Right ventricle myocardium superior (tissue), 1 donor: ENCODE measurements at regions not wholly inside any gene's neighbourhood (a gene's known extent, or its start where the extent isn't known, plus 50 kb on each side); places are given as distances from the start of the nearest gene placed in this dataset.

Experiments used
- ATAC-seq: fragments of 200-7000 bp; cut with Tn5 transposase; one replicate; pipeline ENCODE4 v1.9.1; 2020; ENCODE audit warnings: mild to moderate bottlenecking; ENCODE audit not compliant: poor library complexity
- DNase-seq: peaks from one replicate; pipeline ENCODE4 v3.0.0-alpha.2; 2020
- intact Hi-C: fragments of 100-400 bp; cut with DNase I; formaldehyde crosslinking; loops from one replicate; pipeline ENCODE4 v1.11.2; 2022
- donor health status: DM: no; HTN: yes; CAD: no; lungs with severe emphysema.

- ATAC-seq (no peak), DNase-seq (no peak)
- intact Hi-C loops: no loop called here
Observed at GRCh38 chr4:8939160-8939839, 67.7 kb upstream of the HMX1 start.

GRCh38 chr4:8938623-8939022 lies 67.0 kb upstream of the HMX1 start:
- DNase-seq (no peak), ATAC-seq (no peak)
- intact Hi-C loops: no loop called here

- ATAC-seq: no peak
- intact Hi-C loops: no loop called here
- DNase-seq: no peak
Observed at GRCh38 chr4:8938137-8938536, 66.5 kb upstream of the HMX1 start.

- intact Hi-C loops: no loop called here
- no peak for ATAC-seq
Observed at GRCh38 chr4:8932884-8933283, 61.2 kb upstream of the HMX1 start.

GRCh38 chr4:8928074-8928473 lies 56.4 kb upstream of the HMX1 start:
- ATAC-seq: no peak

More at GRCh38 chr4:8932884-8933283, 61.2 kb upstream of the HMX1 start:
- DNase-seq: no peak

GRCh38 chr4:8922481-8922880 lies 50.8 kb upstream of the HMX1 start:
- DNase-seq: no peak
- no peak for ATAC-seq
- intact Hi-C loops: no loop called here

More at GRCh38 chr4:8928074-8928473, 56.4 kb upstream of the HMX1 start:
- no peak for DNase-seq
- intact Hi-C loops: no loop called here

- intact Hi-C loops: no loop called here
- DNase-seq (no peak), ATAC-seq (no peak)
Observed at GRCh38 chr4:8921465-8921864, 49.8 kb upstream of the HMX1 start.
